NCI-H2196 treated with DMSO at 0.1 percent for 48 hours (cell line): ENCODE measurements at regions not wholly inside any gene's neighbourhood (a gene's known extent, or its start where the extent isn't known, plus 50 kb on each side); places are given as distances from the start of the nearest gene placed in this dataset.

Experiments
- DNase-seq: peaks from one replicate; lab custom pipeline; 2025; ENCODE audit not compliant: unreplicated experiment; lab: John Stamatoyannopoulos, UW

- no peak for DNase-seq
Observed at GRCh38 chr20:11231742-11232648, 558.2 kb upstream of the JAG1 start.

GRCh38 chr20:11232896-11233295, 559.1 kb upstream of the JAG1 start:
- DNase-seq: no peak

DNA sequence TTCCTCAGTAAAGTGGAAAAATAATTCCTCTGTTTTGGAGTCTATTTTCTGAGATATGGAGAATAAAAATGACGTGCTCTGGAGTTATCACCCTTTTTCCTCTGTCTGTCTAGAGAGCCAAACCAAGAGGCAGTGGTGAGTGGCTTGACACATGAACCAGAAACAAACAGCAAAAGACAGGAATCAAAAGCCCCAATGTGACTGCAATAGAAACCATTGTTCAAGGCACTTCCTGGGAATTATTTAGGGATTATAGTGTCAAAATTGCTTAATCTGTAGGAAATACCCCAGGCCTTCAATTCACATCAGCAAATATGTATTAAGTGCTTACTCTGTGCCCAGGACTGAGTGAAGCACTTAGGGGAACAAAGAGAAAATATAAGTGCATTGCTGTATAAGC, 560.4 kb upstream of the JAG1 start:
- no peak for DNase-seq

GRCh38 chr20:11234608-11235007, 560.8 kb upstream of the JAG1 start:
- no peak for DNase-seq

DNA sequence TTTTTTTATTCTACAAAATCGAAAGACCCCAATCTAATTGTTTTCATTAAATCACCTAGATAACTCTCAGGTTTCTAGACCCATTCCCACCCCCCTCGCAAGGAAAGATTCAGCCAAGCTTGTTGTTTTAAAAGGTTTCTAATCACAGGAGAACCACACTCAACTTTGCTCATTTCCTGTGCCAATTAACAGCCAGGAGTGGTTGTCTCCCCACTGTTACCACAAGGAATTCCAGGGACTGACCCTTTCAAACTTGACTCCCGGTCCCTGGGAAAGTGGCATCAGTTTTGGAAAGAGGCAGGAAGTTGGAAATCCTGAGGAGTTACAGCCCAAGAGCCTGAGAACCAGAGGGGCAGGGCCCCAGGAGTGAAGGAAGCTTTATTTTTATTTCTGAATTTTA, 561.3 kb upstream of the JAG1 start:
- DNase-seq: no peak

DNA sequence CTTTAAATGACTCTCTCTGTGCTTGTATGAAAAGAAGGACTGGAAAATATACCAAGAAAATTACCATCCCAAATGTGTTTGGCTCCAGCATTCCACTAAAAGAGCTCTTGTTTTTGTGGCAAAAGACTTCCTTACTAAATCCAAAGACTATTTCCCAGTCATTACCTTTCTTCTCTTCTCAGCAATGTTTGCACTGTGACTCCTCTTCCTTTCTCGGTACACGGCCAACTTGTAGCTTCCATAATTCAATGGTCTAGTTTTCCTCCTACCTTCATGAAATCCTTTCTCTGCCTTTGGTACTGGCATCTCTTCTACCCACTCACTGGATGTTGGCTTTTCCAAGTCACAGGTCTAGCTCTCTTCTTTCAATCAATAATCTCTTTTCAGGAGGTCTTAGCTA, 568.5 kb upstream of the JAG1 start:
- DNase-seq: no peak

GRCh38 chr20:11245431-11245830, 571.6 kb upstream of the JAG1 start:
- no peak for DNase-seq

DNA sequence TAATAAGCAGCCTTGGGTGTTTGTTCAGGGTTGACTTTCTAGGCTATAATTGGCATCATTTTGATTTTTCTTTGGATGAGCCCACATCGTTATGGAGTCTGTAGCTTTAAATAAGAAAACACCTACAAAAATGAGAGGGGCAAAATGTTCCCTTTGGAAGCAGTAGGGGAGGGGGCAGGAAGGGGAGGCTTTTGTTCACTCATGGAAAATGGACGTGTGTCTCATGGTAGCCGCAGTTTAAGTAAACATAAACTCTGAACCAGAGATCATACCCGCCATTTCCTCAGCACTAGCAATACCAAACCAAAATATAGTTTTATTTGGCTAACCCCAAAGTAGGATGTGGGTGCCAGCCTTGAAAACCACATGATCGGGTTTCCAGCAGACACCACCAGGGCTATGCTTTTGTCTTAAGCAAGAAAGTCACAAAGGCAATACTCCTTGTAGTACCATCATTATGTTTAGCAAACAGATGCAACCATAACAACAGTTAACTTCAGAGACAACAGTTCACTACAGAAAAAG, 572.5 kb upstream of the JAG1 start:
- DNase-seq: peak; percentile 43

DNA sequence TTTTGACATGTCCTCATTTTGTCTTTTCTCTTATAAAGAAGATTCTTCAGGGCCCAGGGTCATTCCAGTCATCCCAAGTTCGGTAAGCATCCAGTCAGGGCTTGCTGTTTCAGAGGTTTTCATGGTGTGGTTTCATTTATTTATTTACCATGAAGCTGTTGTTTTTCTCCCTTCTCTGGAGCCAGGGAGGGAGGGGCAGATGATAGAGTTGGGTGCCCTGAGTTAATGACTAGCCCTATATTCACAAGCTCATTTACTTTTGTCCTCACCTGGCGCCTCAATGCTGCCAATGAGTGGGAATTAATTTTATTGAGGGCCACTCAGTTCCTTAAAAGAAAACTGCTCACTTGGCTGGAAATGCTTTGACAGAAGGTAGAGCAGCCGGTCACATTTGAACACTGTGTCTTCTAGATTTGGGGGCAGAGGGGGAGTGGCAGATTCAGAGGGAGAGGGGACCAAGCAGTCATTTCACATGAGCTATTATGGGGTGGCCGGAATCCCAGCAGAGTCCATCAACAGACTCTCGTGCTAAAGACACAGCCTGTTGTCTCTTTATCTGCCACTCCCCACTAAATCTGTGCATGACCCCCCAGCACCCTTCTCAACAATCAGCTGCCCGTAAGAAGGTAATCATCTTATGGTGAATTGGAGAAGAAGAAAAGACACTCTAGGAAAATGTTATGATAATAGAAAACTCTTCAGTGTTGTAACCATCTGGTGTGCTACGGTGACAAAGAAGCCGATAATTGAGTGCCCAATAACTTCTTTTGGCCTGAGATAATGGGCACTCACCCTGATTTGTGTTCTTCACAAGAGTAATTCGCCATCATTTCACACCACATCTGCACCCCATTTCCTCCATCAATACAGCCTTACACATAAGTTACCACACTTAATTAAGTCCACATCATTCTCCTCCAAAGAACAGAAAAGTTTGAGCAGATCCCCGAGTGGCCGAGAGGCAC, 573.5 kb upstream of the JAG1 start:
- DNase-seq: no peak

GRCh38 chr20:11248011-11248409, 574.2 kb upstream of the JAG1 start:
- no peak for DNase-seq

- no peak for DNase-seq
Observed at GRCh38 chr20:11248687-11249638, 575.2 kb upstream of the JAG1 start.

DNA sequence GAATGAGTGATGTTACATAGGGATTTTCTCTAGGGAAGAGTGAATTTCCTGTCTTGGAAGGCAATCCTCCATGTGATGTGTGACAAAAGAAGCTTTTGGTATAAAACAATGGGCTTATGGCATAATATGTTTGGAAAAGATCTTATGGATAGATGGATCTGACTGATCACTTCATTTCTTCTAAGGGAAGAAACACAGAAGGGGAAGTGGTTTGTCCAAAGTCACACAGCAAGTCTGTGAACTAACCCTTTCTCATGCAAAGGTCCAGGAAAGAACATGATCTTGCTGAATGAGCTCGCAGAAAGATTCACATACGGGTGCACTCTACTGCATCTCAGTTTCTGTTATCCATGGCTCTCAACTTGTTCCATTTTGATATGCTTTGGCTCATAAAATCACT, 575.9 kb upstream of the JAG1 start:
- DNase-seq: no peak

DNA sequence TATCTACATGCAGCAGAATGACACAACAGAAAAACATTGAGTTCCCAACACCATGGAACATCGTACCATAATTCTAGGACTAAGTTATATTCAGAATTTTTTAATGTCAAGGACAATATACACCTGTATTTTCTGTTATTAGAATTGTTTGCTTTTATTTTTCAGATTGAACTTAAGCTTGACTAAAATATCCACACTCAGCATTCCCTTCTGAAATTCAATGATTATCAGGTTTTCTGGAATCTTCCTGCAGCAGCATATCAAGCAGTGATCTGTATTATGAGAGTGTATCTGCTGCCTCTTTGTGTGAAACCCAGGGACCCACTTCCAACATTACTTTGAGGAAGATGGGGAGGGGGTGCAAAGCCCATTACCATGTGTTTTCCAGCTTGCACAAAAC, 578.6 kb upstream of the JAG1 start:
- no peak for DNase-seq

DNA sequence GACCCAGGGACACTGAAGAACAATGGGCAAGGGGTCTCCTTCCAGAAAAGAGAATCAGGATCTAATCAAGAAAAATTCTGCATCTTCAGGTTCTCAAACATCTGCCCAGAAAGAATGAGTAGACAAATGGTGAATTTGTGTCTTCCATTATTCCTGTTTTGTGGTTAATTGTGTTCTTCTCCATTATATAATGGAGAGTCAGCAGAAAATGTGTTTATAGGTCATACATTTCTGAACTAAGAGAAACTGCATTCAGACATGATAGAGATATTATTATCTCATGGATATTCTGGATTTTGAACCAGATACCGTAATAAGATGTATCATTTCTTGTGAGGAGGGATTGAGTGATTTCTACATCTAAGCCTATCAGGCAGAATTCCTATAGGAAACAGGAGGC, 581.7 kb upstream of the JAG1 start:
- no peak for DNase-seq

GRCh38 chr20:11255860-11256259, 582.1 kb upstream of the JAG1 start:
- DNase-seq: no peak

GRCh38 chr20:11260611-11261010, 586.8 kb upstream of the JAG1 start:
- DNase-seq: no peak

- no peak for DNase-seq
Observed at GRCh38 chr20:11261533-11262000, 587.8 kb upstream of the JAG1 start.

DNA sequence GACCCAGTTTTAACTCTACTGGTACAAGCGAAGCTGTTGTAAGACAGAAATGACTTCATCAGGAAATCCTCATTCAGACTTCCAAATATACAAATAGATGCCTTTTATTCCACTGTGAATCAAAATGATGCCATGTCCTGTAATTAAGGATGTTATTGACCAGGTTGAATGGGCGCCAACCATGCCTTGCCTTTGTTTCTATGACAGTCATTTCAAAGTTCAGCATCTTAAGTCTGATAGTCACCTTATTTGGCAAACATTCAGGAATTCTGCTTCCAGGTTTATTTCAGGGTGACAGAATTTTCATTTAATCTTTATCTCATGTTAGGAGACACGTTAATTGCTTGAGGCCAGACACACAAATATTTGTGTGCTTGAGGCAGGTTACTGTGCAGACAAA, 592.8 kb upstream of the JAG1 start:
- no peak for DNase-seq

- DNase-seq: no peak
Observed at GRCh38 chr20:11267131-11267761, 593.4 kb upstream of the JAG1 start.

GRCh38 chr20:11267762-11268335, 594.0 kb upstream of the JAG1 start:
- no peak for DNase-seq
